Osteocyte (in vitro differentiated cells): ENCODE measurements at regions not wholly inside any gene's neighbourhood (a gene's known extent, or its start where the extent isn't known, plus 50 kb on each side); places are given as distances from the start of the nearest gene placed in this dataset.

ENCODE experiments used
- DNase-seq: peaks from one replicate; pipeline ENCODE4 v3.0.0; 2021; ENCODE audit warnings: mixed read lengths; ENCODE audit not compliant: unreplicated experiment; ENCODE audit errors: extremely low spot score
- H3K27ac Mint-ChIP-seq: one replicate; pipeline ENCODE4 v1.8.0; 2021; ENCODE audit warnings: mild to moderate bottlenecking, mixed read lengths; ENCODE audit not compliant: unreplicated experiment
- H3K27me3 Mint-ChIP-seq: one replicate; pipeline ENCODE4 v1.8.0; 2021; ENCODE audit warnings: mixed read lengths; ENCODE audit not compliant: unreplicated experiment
- H3K36me3 Mint-ChIP-seq: one replicate; pipeline ENCODE4 v1.8.0; 2021; ENCODE audit warnings: mixed read lengths; ENCODE audit not compliant: unreplicated experiment
- H3K4me1 Mint-ChIP-seq: one replicate; pipeline ENCODE4 v1.8.0; 2021; ENCODE audit warnings: mixed read lengths; ENCODE audit not compliant: unreplicated experiment
- H3K4me3 Mint-ChIP-seq: one replicate; pipeline ENCODE4 v1.8.0; 2021; ENCODE audit warnings: mild to moderate bottlenecking, moderate library complexity, mixed read lengths; ENCODE audit not compliant: unreplicated experiment
- H3K9me3 Mint-ChIP-seq: one replicate; pipeline ENCODE4 v1.8.0; 2021; ENCODE audit warnings: mixed read lengths; ENCODE audit not compliant: unreplicated experiment
- TF ChIP-seq, protein P1 (sequence below): fragments of 200-600 bp; sonication (generic); IDR thresholded peaks from 2 replicates; pipeline ENCODE4 v1.5.0; 2021; ENCODE audit warnings: antibody characterized with exemption, mild to moderate bottlenecking, moderate library complexity

GRCh38 chr4:147049946-147050345 is 104.3 kb upstream of the TTC29 start:
- no peak for DNase-seq
- Mint-ChIP-seq H3K4me1 (peaks cover 1% of the 10 kb centered on the region), H3K27me3 (peaks cover 14% of the 10 kb centered on the region), H3K4me3 (no peak overlapping the region), H3K27ac (no peak overlapping the region), H3K9me3 (peaks cover 11% of the 10 kb centered on the region), H3K36me3 (no peaks in the 10 kb centered on the region)
- TF ChIP-seq, protein P1, sequence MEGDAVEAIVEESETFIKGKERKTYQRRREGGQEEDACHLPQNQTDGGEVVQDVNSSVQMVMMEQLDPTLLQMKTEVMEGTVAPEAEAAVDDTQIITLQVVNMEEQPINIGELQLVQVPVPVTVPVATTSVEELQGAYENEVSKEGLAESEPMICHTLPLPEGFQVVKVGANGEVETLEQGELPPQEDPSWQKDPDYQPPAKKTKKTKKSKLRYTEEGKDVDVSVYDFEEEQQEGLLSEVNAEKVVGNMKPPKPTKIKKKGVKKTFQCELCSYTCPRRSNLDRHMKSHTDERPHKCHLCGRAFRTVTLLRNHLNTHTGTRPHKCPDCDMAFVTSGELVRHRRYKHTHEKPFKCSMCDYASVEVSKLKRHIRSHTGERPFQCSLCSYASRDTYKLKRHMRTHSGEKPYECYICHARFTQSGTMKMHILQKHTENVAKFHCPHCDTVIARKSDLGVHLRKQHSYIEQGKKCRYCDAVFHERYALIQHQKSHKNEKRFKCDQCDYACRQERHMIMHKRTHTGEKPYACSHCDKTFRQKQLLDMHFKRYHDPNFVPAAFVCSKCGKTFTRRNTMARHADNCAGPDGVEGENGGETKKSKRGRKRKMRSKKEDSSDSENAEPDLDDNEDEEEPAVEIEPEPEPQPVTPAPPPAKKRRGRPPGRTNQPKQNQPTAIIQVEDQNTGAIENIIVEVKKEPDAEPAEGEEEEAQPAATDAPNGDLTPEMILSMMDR, result no peak

- no peak overlapping the region for H3K27ac Mint-ChIP-seq
- no peak for DNase-seq
- no peak overlapping the region for H3K4me3 Mint-ChIP-seq
- H3K9me3 Mint-ChIP-seq, result peaks cover 11% of the 10 kb centered on the region
- H3K27me3 Mint-ChIP-seq, result peaks cover 10% of the 10 kb centered on the region
- H3K36me3 Mint-ChIP-seq, result no peaks in the 10 kb centered on the region
- TF ChIP-seq, protein P1, result no peak
- H3K4me1 Mint-ChIP-seq, result peaks cover 1% of the 10 kb centered on the region
Observed at GRCh38 chr4:147050356-147050765, 104.7 kb upstream of the TTC29 start.

DNA sequence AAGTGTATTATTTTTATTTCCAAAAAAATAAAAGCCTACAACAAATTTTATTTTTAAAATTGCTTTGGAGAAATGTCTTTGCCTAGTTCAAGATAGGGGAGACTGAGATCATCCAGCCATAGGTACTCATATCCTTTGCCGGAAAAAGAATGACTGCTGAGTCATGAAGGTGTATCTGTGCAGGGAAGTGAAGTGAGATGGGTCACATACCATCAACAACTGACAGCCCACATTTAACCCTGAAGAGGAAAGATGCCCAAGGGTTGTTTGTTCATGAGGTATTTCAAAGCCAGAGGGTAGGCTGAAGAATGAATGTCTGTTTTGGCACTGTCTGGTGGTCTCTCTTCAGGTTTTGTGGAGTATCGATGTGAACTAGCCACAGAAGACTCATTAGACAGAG is 106.7 kb upstream of the TTC29 start:
- TF ChIP-seq, protein P1, result no peak
- H3K36me3 Mint-ChIP-seq, result no peaks in the 10 kb centered on the region
- no peak overlapping the region for H3K27ac Mint-ChIP-seq
- DNase-seq, result no peak
- H3K4me1 Mint-ChIP-seq, result peaks cover 10% of the 10 kb centered on the region
- no peak overlapping the region for H3K4me3 Mint-ChIP-seq
- H3K9me3 Mint-ChIP-seq, result peaks cover 11% of the 10 kb centered on the region
- H3K27me3 Mint-ChIP-seq, result no peaks in the 10 kb centered on the region

- Mint-ChIP-seq H3K4me1 (peaks cover 14% of the 10 kb centered on the region), H3K36me3 (no peaks in the 10 kb centered on the region), H3K27ac (no peak overlapping the region), H3K4me3 (no peak overlapping the region), H3K27me3 (no peaks in the 10 kb centered on the region), H3K9me3 (no peaks in the 10 kb centered on the region)
- TF ChIP-seq, protein P1, result no peak
- no peak for DNase-seq
Observed at GRCh38 chr4:147054228-147054872, 108.7 kb upstream of the TTC29 start.

DNA sequence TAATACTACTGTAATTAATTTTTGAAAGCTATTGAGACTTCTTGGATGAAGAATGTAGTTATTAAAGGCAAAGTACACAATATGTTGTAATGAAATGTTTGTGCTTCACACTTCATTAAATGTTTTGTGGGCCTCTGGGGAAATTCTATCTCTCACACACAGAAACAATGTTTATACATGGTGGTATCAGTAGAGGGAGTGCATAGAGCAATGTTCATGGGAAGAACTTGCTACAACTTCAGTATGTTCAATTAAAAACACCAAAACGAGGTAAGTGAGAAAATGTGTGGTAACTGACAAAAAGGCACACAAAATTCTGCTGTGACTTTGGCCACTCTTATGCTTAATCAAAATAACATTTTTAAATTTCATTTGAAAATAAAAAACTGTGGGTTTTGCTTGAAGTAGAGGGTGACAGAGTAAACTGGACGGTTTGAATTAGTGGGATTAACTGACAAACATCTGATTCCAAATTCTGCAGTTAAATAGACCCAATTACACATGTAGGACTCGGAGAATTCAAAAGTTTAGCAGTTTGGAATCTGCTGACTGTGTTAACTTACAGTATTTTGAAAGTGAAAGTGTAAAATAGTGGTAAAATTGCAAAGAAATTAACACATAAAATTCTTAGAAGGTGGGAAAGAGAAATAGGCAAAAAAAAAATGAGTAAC is 111.4 kb upstream of the TTC29 start:
- peak overlapping the region; percentile 72 for H3K4me3 Mint-ChIP-seq
- H3K27ac Mint-ChIP-seq, result peak overlapping the region; percentile 91

More for the DNA sequence above, 111.4 kb upstream of the TTC29 start:
- H3K9me3 Mint-ChIP-seq, result no peaks in the 10 kb centered on the region
- H3K27me3 Mint-ChIP-seq, result no peaks in the 10 kb centered on the region
- peaks cover 20% of the 10 kb centered on the region for H3K4me1 Mint-ChIP-seq
- no peaks in the 10 kb centered on the region for H3K36me3 Mint-ChIP-seq
- DNase-seq, result no peak
- TF ChIP-seq, protein P1, result peak; percentile 39
